Loucy (cell line): ENCODE measurements at regions not wholly inside any gene's neighbourhood (a gene's known extent, or its start where the extent isn't known, plus 50 kb on each side); places are given as distances from the start of the nearest gene placed in this dataset.

ENCODE experiments used
- H2AFZ ChIP-seq: fragments of 200-600 bp; sonication (generic); 2 replicates; pipeline ENCODE4 v1.6.0; 2016; ENCODE audit warnings: antibody characterized with exemption, mild to moderate bottlenecking, low read length, moderate library complexity
- H3F3A ChIP-seq: fragments of 200-600 bp; 2 replicates; pipeline ENCODE4 v1.6.0; 2016; ENCODE audit warnings: antibody characterized with exemption, low read depth, mild to moderate bottlenecking
- H3K27me3 ChIP-seq: fragments of 200-600 bp; sonication (generic); 2 replicates; pipeline ENCODE4 v1.6.1; 2014; ENCODE audit warnings: low read length, mild to moderate bottlenecking; ENCODE audit not compliant: insufficient read depth, poor library complexity, severe bottlenecking
- H3K36me3 ChIP-seq: fragments of 200-600 bp; sonication (generic); 2 replicates; pipeline ENCODE4 v1.6.1; 2016; ENCODE audit warnings: low read length; ENCODE audit not compliant: insufficient read depth
- H3K4me1 ChIP-seq: fragments of 200-600 bp; sonication (generic); 2 replicates; pipeline ENCODE4 v1.5.1; 2014; ENCODE audit warnings: low read length, mild to moderate bottlenecking; ENCODE audit not compliant: insufficient read depth, poor library complexity, severe bottlenecking
- H3K4me2 ChIP-seq: fragments of 200-600 bp; sonication (generic); 2 replicates; pipeline ENCODE4 v1.6.0; 2014; ENCODE audit warnings: antibody characterized with exemption, low read length, low read depth, mild to moderate bottlenecking; ENCODE audit not compliant: poor library complexity, severe bottlenecking
- H3K4me3 ChIP-seq: fragments of 200-600 bp; sonication (generic); 2 replicates; pipeline ENCODE4 v1.5.1; 2014; ENCODE audit warnings: low read length, mild to moderate bottlenecking, mixed read lengths; ENCODE audit not compliant: poor library complexity, severe bottlenecking
- H3K79me2 ChIP-seq: fragments of 200-600 bp; sonication (generic); 2 replicates; pipeline ENCODE4 v1.6.1; 2014; ENCODE audit warnings: low read length; ENCODE audit not compliant: insufficient read depth
- H3K9ac ChIP-seq: fragments of 200-600 bp; sonication (generic); 2 replicates; pipeline ENCODE4 v1.6.0; 2014; ENCODE audit warnings: mild to moderate bottlenecking, low read depth, low read length, moderate library complexity; ENCODE audit not compliant: poor library complexity, severe bottlenecking
- H3K9me2 ChIP-seq: fragments of 200-600 bp; sonication (generic); replicated peaks from 2 replicates; pipeline ENCODE4 v1.6.1; 2016; ENCODE audit warnings: low read depth, low read length, mixed read lengths
- H3K9me3 ChIP-seq: fragments of 200-600 bp; sonication (generic); 2 replicates; pipeline ENCODE4 v1.6.1; 2014; ENCODE audit warnings: mild to moderate bottlenecking, antibody characterized with exemption, low read length, low read depth; ENCODE audit not compliant: insufficient read depth
- H4K20me1 ChIP-seq: fragments of 200-600 bp; sonication (generic); 2 replicates; pipeline ENCODE4 v1.6.0; 2014; ENCODE audit warnings: antibody characterized with exemption, low read length, mild to moderate bottlenecking; ENCODE audit not compliant: insufficient read depth, poor library complexity, severe bottlenecking
- EZH2phosphoT487 ChIP-seq: fragments of 200-600 bp; IDR thresholded peaks from 2 replicates; pipeline ENCODE4 v1.6.1; 2018; ENCODE audit warnings: antibody characterized with exemption, mild to moderate bottlenecking, moderate library complexity, borderline replicate concordance
- TF ChIP-seq, protein P1 (sequence below): fragments of 200-600 bp; sonication (generic); conservative IDR thresholded peaks from 2 replicates; pipeline ENCODE4 v1.5.1; 2014; ENCODE audit warnings: mild to moderate bottlenecking, antibody characterized with exemption, low read length

DNA sequence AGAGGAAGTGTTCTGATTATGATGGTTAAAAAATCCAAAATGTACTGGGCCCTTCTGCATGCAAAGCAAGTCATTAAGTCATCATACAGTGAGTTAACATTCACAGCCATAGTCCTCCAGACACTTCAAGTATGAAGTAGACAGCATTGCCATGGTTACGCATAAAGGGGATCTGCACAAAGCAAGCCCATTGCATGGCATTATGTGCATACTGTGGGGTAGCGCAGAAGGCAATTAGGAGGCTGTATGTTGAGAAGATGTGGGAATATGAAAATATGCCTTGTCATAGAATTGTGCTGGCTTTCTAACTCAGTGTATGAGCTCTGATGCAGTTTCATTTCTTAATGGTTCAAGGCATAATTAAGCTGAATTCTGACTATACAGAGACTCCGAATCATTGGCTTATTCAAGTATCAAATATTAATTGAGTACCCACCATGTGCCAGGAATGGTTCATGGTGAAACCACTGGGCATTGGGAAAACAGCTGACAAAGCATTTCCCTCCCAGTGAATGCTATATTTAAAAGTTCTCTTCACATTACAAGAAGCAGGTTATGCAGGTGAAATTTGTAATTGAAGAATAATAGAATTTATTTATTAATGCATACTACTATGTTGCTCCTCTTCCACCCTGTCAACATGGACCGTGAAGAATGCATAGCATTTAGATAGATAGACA is 588.9 kb downstream of the ZNF674 start:
- Histone ChIP-seq H3K36me3 (no peaks in the 10 kb centered on the region), H3K79me2 (no peaks in the 10 kb centered on the region), H3K9me2 (no peaks in the 10 kb centered on the region), H3K9ac (no peak overlapping the region), H3F3A (no peaks in the 10 kb centered on the region), H3K4me3 (no peak overlapping the region), H3K4me1 (peaks cover 13% of the 10 kb centered on the region), H2AFZ (no peak overlapping the region), H3K4me2 (no peak overlapping the region), H3K27me3 (no peaks in the 10 kb centered on the region), H3K9me3 (no peaks in the 10 kb centered on the region), H4K20me1 (no peaks in the 10 kb centered on the region)
- TF ChIP-seq, protein P1, sequence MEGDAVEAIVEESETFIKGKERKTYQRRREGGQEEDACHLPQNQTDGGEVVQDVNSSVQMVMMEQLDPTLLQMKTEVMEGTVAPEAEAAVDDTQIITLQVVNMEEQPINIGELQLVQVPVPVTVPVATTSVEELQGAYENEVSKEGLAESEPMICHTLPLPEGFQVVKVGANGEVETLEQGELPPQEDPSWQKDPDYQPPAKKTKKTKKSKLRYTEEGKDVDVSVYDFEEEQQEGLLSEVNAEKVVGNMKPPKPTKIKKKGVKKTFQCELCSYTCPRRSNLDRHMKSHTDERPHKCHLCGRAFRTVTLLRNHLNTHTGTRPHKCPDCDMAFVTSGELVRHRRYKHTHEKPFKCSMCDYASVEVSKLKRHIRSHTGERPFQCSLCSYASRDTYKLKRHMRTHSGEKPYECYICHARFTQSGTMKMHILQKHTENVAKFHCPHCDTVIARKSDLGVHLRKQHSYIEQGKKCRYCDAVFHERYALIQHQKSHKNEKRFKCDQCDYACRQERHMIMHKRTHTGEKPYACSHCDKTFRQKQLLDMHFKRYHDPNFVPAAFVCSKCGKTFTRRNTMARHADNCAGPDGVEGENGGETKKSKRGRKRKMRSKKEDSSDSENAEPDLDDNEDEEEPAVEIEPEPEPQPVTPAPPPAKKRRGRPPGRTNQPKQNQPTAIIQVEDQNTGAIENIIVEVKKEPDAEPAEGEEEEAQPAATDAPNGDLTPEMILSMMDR, result no peak

DNA sequence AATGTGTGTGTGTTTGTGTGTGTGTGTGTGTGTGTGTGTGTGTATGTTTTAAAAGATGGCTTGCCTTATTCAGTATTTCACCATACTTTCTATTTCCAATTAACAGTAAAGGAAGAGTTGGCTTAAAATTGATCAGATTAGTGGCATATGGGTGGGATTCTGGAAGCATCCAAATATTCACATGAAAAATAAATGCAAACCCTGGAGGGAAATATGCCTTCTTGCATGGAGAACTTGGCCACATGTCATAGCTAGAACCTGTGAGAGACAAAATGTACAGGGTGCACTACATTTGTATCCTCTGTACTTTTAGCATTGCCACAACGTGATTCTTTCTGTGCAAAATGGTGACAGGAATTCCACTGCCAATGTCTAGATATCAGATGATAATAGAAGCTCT is 589.6 kb downstream of the ZNF674 start:
- no peak overlapping the region for H3K4me3 ChIP-seq
- no peaks in the 10 kb centered on the region for H3K9me3 ChIP-seq
- peaks cover 13% of the 10 kb centered on the region for H3K4me1 ChIP-seq
- H3K79me2 ChIP-seq, result no peaks in the 10 kb centered on the region
- H3K4me2 ChIP-seq, result no peak overlapping the region
- TF ChIP-seq, protein P1, result no peak
- TF ChIP-seq EZH2phosphoT487, result no peak
- no peak overlapping the region for H2AFZ ChIP-seq
- H3K9ac ChIP-seq, result no peak overlapping the region
- H3K27me3 ChIP-seq, result no peaks in the 10 kb centered on the region
- no peaks in the 10 kb centered on the region for H3K9me2 ChIP-seq
- no peaks in the 10 kb centered on the region for H4K20me1 ChIP-seq
- no peaks in the 10 kb centered on the region for H3K36me3 ChIP-seq
- H3F3A ChIP-seq, result no peaks in the 10 kb centered on the region

DNA sequence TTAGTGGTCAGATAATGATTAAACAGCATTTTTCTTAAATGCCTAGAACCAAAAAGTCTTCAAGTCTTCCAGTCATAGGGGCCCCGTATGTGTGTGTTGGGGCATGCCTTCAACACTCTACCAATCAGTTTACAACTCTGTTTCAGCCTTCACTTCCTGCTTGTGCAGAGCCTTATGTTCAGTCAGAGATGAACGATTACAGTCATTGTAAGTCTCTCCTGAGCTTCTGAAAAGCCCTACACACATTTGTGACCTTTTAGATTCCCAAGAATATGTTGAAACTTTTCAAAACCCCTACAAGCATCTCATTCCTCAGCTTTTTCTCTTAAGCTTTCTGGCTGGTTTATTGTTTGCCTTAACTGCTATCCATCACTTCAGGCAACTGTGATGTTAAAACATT is 591.2 kb downstream of the ZNF674 start:
- Histone ChIP-seq H3K4me1 (peaks cover 13% of the 10 kb centered on the region), H4K20me1 (no peaks in the 10 kb centered on the region), H3K79me2 (no peaks in the 10 kb centered on the region), H3K27me3 (no peaks in the 10 kb centered on the region), H3K4me2 (no peak overlapping the region), H3F3A (no peaks in the 10 kb centered on the region), H2AFZ (peak overlapping the region; percentile 84), H3K9me2 (no peaks in the 10 kb centered on the region), H3K9ac (no peak overlapping the region), H3K36me3 (no peaks in the 10 kb centered on the region), H3K4me3 (no peak overlapping the region), H3K9me3 (no peaks in the 10 kb centered on the region)
- TF ChIP-seq, protein P1, result no peak
- TF ChIP-seq EZH2phosphoT487, result no peak
